ENCODE measurements at regions not wholly inside any gene's neighbourhood (a gene's known extent, or its start where the extent isn't known, plus 50 kb on each side); places are given as distances from the start of the nearest gene placed in this dataset.
"Not testable (repeated sequence)": the region's sequence is repeated elsewhere in the genome, so short reads cannot be mapped to it uniquely, and the experiment has no call there.

GRCh38 chr9:78713614-78714405, 416.9 kb downstream of the PSAT1 start:
- DNase-seq (ENCODE audit: low read depth, low spot score), result no peak

GRCh38 chr9:78714576-78714975, 417.7 kb downstream of the PSAT1 start:
- DNase-seq (ENCODE audit: low read depth, low spot score), result no peak

- DNase-seq (ENCODE audit: low read depth, low spot score), result not testable (repeated sequence)
Observed at GRCh38 chr9:78719029-78719428, 422.1 kb downstream of the PSAT1 start.

GRCh38 chr9:78724896-78725295, 428.0 kb downstream of the PSAT1 start:
- no peak for DNase-seq (ENCODE audit: low read depth, low spot score)

GRCh38 chr9:78725503-78725902, 428.6 kb downstream of the PSAT1 start:
- no peak for DNase-seq (ENCODE audit: low read depth, low spot score)

GRCh38 chr9:78745331-78745730, 448.4 kb downstream of the PSAT1 start:
- DNase-seq (ENCODE audit: low read depth, low spot score), result no peak

- DNase-seq (ENCODE audit: low read depth, low spot score), result no peak
Observed at GRCh38 chr9:78746010-78746409, 449.1 kb downstream of the PSAT1 start.

- DNase-seq (ENCODE audit: low read depth, low spot score), result no peak
Observed at GRCh38 chr9:78753039-78753438, 456.1 kb downstream of the PSAT1 start.

GRCh38 chr9:78756813-78757510, 460.0 kb downstream of the PSAT1 start:
- DNase-seq (ENCODE audit: low read depth, low spot score), result no peak

- no peak for DNase-seq (ENCODE audit: low read depth, low spot score)
Observed at GRCh38 chr9:78763424-78763823, 466.5 kb downstream of the PSAT1 start.

GRCh38 chr9:78765861-78766260, 468.9 kb downstream of the PSAT1 start:
- no peak for DNase-seq (ENCODE audit: low read depth, low spot score)

- DNase-seq (ENCODE audit: low read depth, low spot score), result no peak
Observed at GRCh38 chr9:78767490-78767889, 470.6 kb downstream of the PSAT1 start.

GRCh38 chr9:78769690-78770089, 472.8 kb downstream of the PSAT1 start:
- no peak for DNase-seq (ENCODE audit: low read depth, low spot score)

- no peak for DNase-seq (ENCODE audit: low read depth, low spot score)
Observed at GRCh38 chr9:78775211-78775610, 478.3 kb downstream of the PSAT1 start.

GRCh38 chr9:78775696-78776295, 478.9 kb downstream of the PSAT1 start:
- no peak for DNase-seq (ENCODE audit: low read depth, low spot score)

- peak; percentile 12 for DNase-seq (ENCODE audit: low read depth, low spot score)
Observed at GRCh38 chr9:78777747-78778146, 480.8 kb downstream of the PSAT1 start.

- no peak for DNase-seq (ENCODE audit: low read depth, low spot score)
Observed at GRCh38 chr9:78778318-78778717, 481.4 kb downstream of the PSAT1 start.

- DNase-seq (ENCODE audit: low read depth, low spot score), result no peak
Observed at GRCh38 chr9:78778861-78779374, 482.0 kb downstream of the PSAT1 start.

- DNase-seq (ENCODE audit: low read depth, low spot score), result no peak
Observed at GRCh38 chr9:78781681-78782080, 484.8 kb downstream of the PSAT1 start.

GRCh38 chr9:78782234-78782633, 485.3 kb downstream of the PSAT1 start:
- DNase-seq (ENCODE audit: low read depth, low spot score), result no peak

GRCh38 chr9:78782858-78783257, 485.9 kb downstream of the PSAT1 start:
- no peak for DNase-seq (ENCODE audit: low read depth, low spot score)

GRCh38 chr9:78783743-78784142, 486.8 kb downstream of the PSAT1 start:
- DNase-seq (ENCODE audit: low read depth, low spot score), result no peak

GRCh38 chr9:78786794-78787193, 489.9 kb downstream of the PSAT1 start:
- no peak for DNase-seq (ENCODE audit: low read depth, low spot score)
